ENCODE measurements at regions not wholly inside any gene's neighbourhood (a gene's known extent, or its start where the extent isn't known, plus 50 kb on each side); places are given as distances from the start of the nearest gene placed in this dataset.

DNA sequence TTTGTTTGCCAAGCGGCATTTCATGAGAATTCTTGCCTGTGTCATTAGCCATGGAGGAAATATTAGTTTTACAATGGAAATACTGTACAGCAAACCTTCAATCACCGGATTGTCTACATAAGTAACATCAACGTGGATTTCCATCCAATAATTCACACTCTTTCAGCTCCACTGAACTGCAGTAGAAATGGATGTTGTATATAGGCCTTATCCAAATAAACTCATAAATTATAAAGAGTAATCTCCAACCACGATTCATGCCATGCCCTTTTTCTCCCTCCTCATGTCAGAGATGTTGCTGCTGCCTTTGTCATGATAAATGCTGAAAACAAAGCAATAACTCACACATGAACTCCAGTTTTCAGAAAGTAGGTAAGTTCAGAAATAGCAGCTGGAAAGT lies 54.9 kb upstream of the EYS start:
- dilution Hi-C loops (cut with MboI; ENCODE audit: extremely low pct_ligation_motif_present, low sequenced_read_pairs) (no loop called here), intact Hi-C loops (cut with micrococcal nuclease) (no loop called here)
- Histone ChIP-seq H3K4me1 (ENCODE audit: control insufficient read depth, extremely low read depth, insufficient read depth, low read length) (no peaks in the 10 kb centered on the region), H3K9me3 (replicated peaks; ENCODE audit: control insufficient read depth, insufficient read depth, low read length) (peaks cover 2% of the 10 kb centered on the region), H3K36me3 (ENCODE audit: control insufficient read depth in 2 of 2, extremely low read depth in 1 of 2, insufficient read depth in 2 of 2, low read length in 2 of 2) (no peaks in the 10 kb centered on the region), H2AFZ (ENCODE audit: low read depth, low read length) (no peak overlapping the region), H3K27me3 (ENCODE audit: control insufficient read depth in 2 of 2, insufficient read depth in 2 of 2, low read length in 2 of 2) (no peaks in the 10 kb centered on the region), H3K9ac (replicated peaks; ENCODE audit: extremely low read depth, insufficient read depth, low read length) (no peak overlapping the region), H3K27ac (ENCODE audit: insufficient read depth, low read depth, low read length) (no peak overlapping the region), H3K9me1 (replicated peaks; ENCODE audit: control insufficient read depth, extremely low read depth, insufficient read depth, low read length) (no peaks in the 10 kb centered on the region), H3K4me3 (replicated peaks in 1 of 3; ENCODE audit: insufficient read depth in 1 of 3, low read depth in 1 of 3, low read length in 3 of 3) (no peak overlapping the region), H3K79me2 (ENCODE audit: control insufficient read depth, insufficient read depth, low read length) (no peaks in the 10 kb centered on the region), H4K20me1 (replicated peaks; ENCODE audit: control insufficient read depth, extremely low read depth, insufficient read depth, low read length) (no peaks in the 10 kb centered on the region), H3K4me2 (ENCODE audit: insufficient read depth, low read length) (no peak overlapping the region)
- no peak for TF ChIP-seq POLR2AphosphoS5 (IDR thresholded peaks at IDR 0.05; ENCODE audit: insufficient read depth, low read depth, low read length)
- TF ChIP-seq JUN (IDR thresholded peaks at IDR 0.05; ENCODE audit: borderline replicate concordance, insufficient read depth, insufficient read length, low read depth), result no peak
- no peak for TF ChIP-seq POLR2A (IDR thresholded peaks at IDR 0.05; ENCODE audit: low read depth, low read length)
- TF ChIP-seq GATA2 (IDR thresholded peaks at IDR 0.05; ENCODE audit: insufficient read depth, insufficient read length, low read depth, low read length), result no peak
- TF ChIP-seq MYC (IDR thresholded peaks at IDR 0.05; ENCODE audit: low read depth, low read length), result no peak
- no peak for TF ChIP-seq EZH2 (IDR thresholded peaks at IDR 0.05; ENCODE audit: borderline replicate concordance, low read depth, low read length, severe bottlenecking)
- TF ChIP-seq, protein P1, sequence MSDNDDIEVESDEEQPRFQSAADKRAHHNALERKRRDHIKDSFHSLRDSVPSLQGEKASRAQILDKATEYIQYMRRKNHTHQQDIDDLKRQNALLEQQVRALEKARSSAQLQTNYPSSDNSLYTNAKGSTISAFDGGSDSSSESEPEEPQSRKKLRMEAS (IDR thresholded peaks at IDR 0.05; ENCODE audit: insufficient read depth, insufficient read length), result no peak
- ChIA-PET POLR2A (no interaction called here), CTCF (no interaction called here)
- DNase-seq (ENCODE audit: low read depth, low spot score) (no peak), FAIRE-seq (no peak)
- no TSS peak for BruUV-seq (replicated peaks)

DNA sequence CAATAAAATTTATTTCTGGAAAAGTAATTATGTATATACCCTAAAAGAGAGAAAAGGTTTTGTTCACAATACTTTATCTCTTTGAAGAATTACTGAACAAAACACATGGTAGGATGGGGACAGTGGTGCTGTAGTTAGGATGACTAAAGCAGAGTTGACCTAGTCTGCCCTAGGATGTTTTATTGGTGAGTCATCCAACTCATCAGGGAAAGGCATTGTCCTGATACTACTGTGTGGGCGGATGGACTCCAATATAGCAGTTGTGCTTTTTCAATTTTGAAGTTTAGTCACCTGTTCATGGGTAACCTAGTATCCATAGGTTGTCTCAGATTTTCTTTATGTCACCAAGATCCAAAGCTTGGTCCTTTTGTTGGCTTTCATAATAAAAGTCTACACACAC lies 53.3 kb upstream of the EYS start:
- no peak for FAIRE-seq
- H3K9me1 ChIP-seq (replicated peaks; ENCODE audit: control insufficient read depth, extremely low read depth, insufficient read depth, low read length), result no peaks in the 10 kb centered on the region
- dilution Hi-C loops (cut with MboI; ENCODE audit: extremely low pct_ligation_motif_present, low sequenced_read_pairs), result no loop called here
- H2AFZ ChIP-seq (ENCODE audit: low read depth, low read length), result no peak overlapping the region
- DNase-seq (ENCODE audit: low read depth, low spot score), result no peak
- no peak overlapping the region for H3K27ac ChIP-seq (ENCODE audit: insufficient read depth, low read depth, low read length)
- CTCF ChIA-PET, result no interaction called here
- H4K20me1 ChIP-seq (replicated peaks; ENCODE audit: control insufficient read depth, extremely low read depth, insufficient read depth, low read length), result no peaks in the 10 kb centered on the region
- H3K9me3 ChIP-seq (replicated peaks; ENCODE audit: control insufficient read depth, insufficient read depth, low read length), result no peaks in the 10 kb centered on the region
- H3K9ac ChIP-seq (replicated peaks; ENCODE audit: extremely low read depth, insufficient read depth, low read length), result no peak overlapping the region
- no peaks in the 10 kb centered on the region for H3K36me3 ChIP-seq (ENCODE audit: control insufficient read depth in 2 of 2, extremely low read depth in 1 of 2, insufficient read depth in 2 of 2, low read length in 2 of 2)
- POLR2A ChIA-PET, result no interaction called here
- no peaks in the 10 kb centered on the region for H3K4me1 ChIP-seq (ENCODE audit: control insufficient read depth, extremely low read depth, insufficient read depth, low read length)
- intact Hi-C loops (cut with micrococcal nuclease), result no loop called here
- no peak overlapping the region for H3K4me2 ChIP-seq (ENCODE audit: insufficient read depth, low read length)
- no peaks in the 10 kb centered on the region for H3K27me3 ChIP-seq (ENCODE audit: control insufficient read depth in 2 of 2, insufficient read depth in 2 of 2, low read length in 2 of 2)
- TF ChIP-seq MYC (IDR thresholded peaks at IDR 0.05; ENCODE audit: low read depth, low read length) (no peak), JUN (IDR thresholded peaks at IDR 0.05; ENCODE audit: borderline replicate concordance, insufficient read depth, insufficient read length, low read depth) (no peak), POLR2A (IDR thresholded peaks at IDR 0.05; ENCODE audit: low read depth, low read length) (no peak), POLR2AphosphoS5 (IDR thresholded peaks at IDR 0.05; ENCODE audit: insufficient read depth, low read depth, low read length) (no peak), GATA2 (IDR thresholded peaks at IDR 0.05; ENCODE audit: insufficient read depth, insufficient read length, low read depth, low read length) (no peak), FOS (IDR thresholded peaks at IDR 0.05; ENCODE audit: borderline replicate concordance, insufficient read depth, low read length) (no peak), EZH2 (IDR thresholded peaks at IDR 0.05; ENCODE audit: borderline replicate concordance, low read depth, low read length, severe bottlenecking) (no peak)
- TF ChIP-seq, protein P1 (IDR thresholded peaks at IDR 0.05; ENCODE audit: insufficient read depth, insufficient read length), result no peak
- TF ChIP-seq, protein P2, sequence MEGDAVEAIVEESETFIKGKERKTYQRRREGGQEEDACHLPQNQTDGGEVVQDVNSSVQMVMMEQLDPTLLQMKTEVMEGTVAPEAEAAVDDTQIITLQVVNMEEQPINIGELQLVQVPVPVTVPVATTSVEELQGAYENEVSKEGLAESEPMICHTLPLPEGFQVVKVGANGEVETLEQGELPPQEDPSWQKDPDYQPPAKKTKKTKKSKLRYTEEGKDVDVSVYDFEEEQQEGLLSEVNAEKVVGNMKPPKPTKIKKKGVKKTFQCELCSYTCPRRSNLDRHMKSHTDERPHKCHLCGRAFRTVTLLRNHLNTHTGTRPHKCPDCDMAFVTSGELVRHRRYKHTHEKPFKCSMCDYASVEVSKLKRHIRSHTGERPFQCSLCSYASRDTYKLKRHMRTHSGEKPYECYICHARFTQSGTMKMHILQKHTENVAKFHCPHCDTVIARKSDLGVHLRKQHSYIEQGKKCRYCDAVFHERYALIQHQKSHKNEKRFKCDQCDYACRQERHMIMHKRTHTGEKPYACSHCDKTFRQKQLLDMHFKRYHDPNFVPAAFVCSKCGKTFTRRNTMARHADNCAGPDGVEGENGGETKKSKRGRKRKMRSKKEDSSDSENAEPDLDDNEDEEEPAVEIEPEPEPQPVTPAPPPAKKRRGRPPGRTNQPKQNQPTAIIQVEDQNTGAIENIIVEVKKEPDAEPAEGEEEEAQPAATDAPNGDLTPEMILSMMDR (IDR thresholded peaks at IDR 0.05; ENCODE audit: extremely low read depth in 1 of 2, insufficient read depth in 1 of 2, low read depth in 1 of 2, low read length in 2 of 2), result no peak
- no peak overlapping the region for H3K4me3 ChIP-seq (replicated peaks in 1 of 3; ENCODE audit: insufficient read depth in 1 of 3, low read depth in 1 of 3, low read length in 3 of 3)
- BruUV-seq (replicated peaks), result no TSS peak
- no peaks in the 10 kb centered on the region for H3K79me2 ChIP-seq (ENCODE audit: control insufficient read depth, insufficient read depth, low read length)

Data from endothelial cell of umbilical vein (primary cell).